HepG2 (cell line): ENCODE measurements at regions not wholly inside any gene's neighbourhood (a gene's known extent, or its start where the extent isn't known, plus 50 kb on each side); places are given as distances from the start of the nearest gene placed in this dataset.
A peak's percentile ranks its signal among the peaks of the same experiment; 100 is the strongest.
"Not testable (repeated sequence)": the region's sequence is repeated elsewhere in the genome, so short reads cannot be mapped to it uniquely, and the experiment has no call there.

Source experiments
- ATAC-seq: fragments of 200-7000 bp; cut with Tn5 transposase; 3 replicates; pipeline ENCODE4 v1.9.1; 2020; ENCODE audit warnings: mild to moderate bottlenecking, moderate library complexity
- BruUV-seq: library from RNA; stranded (reverse); fragments of 400-500 nt; replicated peaks from 2 replicates; lab custom pipeline; 2021; lab: Mats Ljungman, UMichigan
- CTCF ChIA-PET: fragments of 300-600 bp; formaldehyde crosslinking; extraction: SDS; loops from one replicate; lab custom pipeline; 2021; ENCODE audit warnings: low total read pairs, inconsistent platforms, low intra/inter-chr PET ratio; lab: Yijun Ruan, JAX
- POLR2A ChIA-PET: fragments of 350-600 bp; sonication (Branson Sonifier 250); formaldehyde crosslinking; loops from one replicate; lab custom pipeline; 2020; ENCODE audit warnings: antibody characterized with exemption, inconsistent platforms; lab: Yijun Ruan, JAX
- DNase-seq: peaks from one replicate; pipeline ENCODE4 v3.0.0-alpha.2; 2015; ENCODE audit warnings: low spot score
- FAIRE-seq: peaks from 3 replicates; lab custom pipeline; 2011; peaks lifted over from hg19 to GRCh38; lab: Jason Lieb, UNC
- H2AFZ ChIP-seq: one replicate; pipeline ENCODE4 v1.6.1; 2011; ENCODE audit warnings: low read length, inconsistent platforms
- H3K27ac ChIP-seq: fragments of 300-600 bp; 3 replicates; pipeline ENCODE4 v1.8.0; 2011; ENCODE audit warnings: mixed run types, mild to moderate bottlenecking, mixed read lengths, low read length, inconsistent platforms; ENCODE audit not compliant: insufficient read depth; ENCODE audit errors: extremely low read length
- H3K27me3 ChIP-seq, 2 experiments: fragments of 200-600 bp in 1 of 2; 2 replicates in 1 of 2; 3 replicates in 1 of 2; pipeline versions ENCODE4 v1.6.0 to v1.8.0; 2011; ENCODE audit warnings: low read length in 2 of 2, mild to moderate bottlenecking in 2 of 2, moderate library complexity in 2 of 2, inconsistent platforms in 1 of 2; ENCODE audit not compliant: insufficient read depth in 2 of 2, control insufficient read depth in 1 of 2
- H3K36me3 ChIP-seq, 2 experiments: fragments of 200-600 bp in 1 of 2; replicated peaks in 1 of 2; 2 replicates in 1 of 2; 3 replicates in 1 of 2; pipeline versions ENCODE4 v1.5.1 to v1.8.0; 2011; ENCODE audit warnings: low read length in 2 of 2, inconsistent platforms in 1 of 2; ENCODE audit not compliant: insufficient read depth in 2 of 2, control insufficient read depth in 1 of 2
- H3K4me1 ChIP-seq: 2 replicates; pipeline ENCODE4 v1.5.1; 2012; ENCODE audit warnings: low read length, inconsistent platforms; ENCODE audit not compliant: insufficient read depth
- H3K4me2 ChIP-seq: 2 replicates; pipeline ENCODE4 v1.6.0; 2011; ENCODE audit warnings: low read depth, low read length, inconsistent platforms
- H3K4me3 ChIP-seq, 3 experiments: fragments of 200-600 bp in 1 of 3; sonication (generic), shearing (Covaris generic) in 1 of 3; replicated peaks in 1 of 3; 2 replicates each; pipeline ENCODE4 v1.5.1; 2011 to 2016; ENCODE audit warnings: low read length in 3 of 3, inconsistent platforms in 2 of 3, low read depth in 2 of 3, mild to moderate bottlenecking in 2 of 3, control low read depth in 1 of 3, mixed read lengths in 1 of 3; ENCODE audit not compliant: insufficient read depth in 1 of 3
- H3K79me2 ChIP-seq: one replicate; pipeline ENCODE4 v1.6.1; 2011; ENCODE audit warnings: low read length, inconsistent platforms; ENCODE audit not compliant: insufficient read depth
- H3K9ac ChIP-seq: 2 replicates; pipeline ENCODE4 v1.6.0; 2011; ENCODE audit warnings: mild to moderate bottlenecking, low read depth, low read length, inconsistent platforms; ENCODE audit not compliant: insufficient read depth
- H3K9me3 ChIP-seq: 2 replicates; pipeline ENCODE4 v1.5.1; 2012; ENCODE audit warnings: mild to moderate bottlenecking, low read length
- H4K20me1 ChIP-seq: 2 replicates; pipeline ENCODE4 v1.6.0; 2011; ENCODE audit warnings: inconsistent platforms, mild to moderate bottlenecking, low read length, moderate library complexity; ENCODE audit not compliant: insufficient read depth
- FOSL2 ChIP-seq: sonication (generic); formaldehyde crosslinking; IDR thresholded peaks from 2 replicates; pipeline ENCODE4 v1.4.0; 2020; ENCODE audit warnings: missing genetic modification reagents
- FOXC1 ChIP-seq: sonication (generic); formaldehyde crosslinking; IDR thresholded peaks from 2 replicates; pipeline ENCODE4 v1.8.0; 2022; ENCODE audit warnings: mild to moderate bottlenecking, missing genetic modification reagents, borderline replicate concordance
- HHEX ChIP-seq: IDR thresholded peaks from 2 replicates; pipeline ENCODE4 v1.6.1; 2016; ENCODE audit warnings: control low read depth
- HMG20A ChIP-seq: IDR thresholded peaks from 2 replicates; pipeline ENCODE4 v1.6.1; 2016; ENCODE audit warnings: borderline replicate concordance
- JUNB ChIP-seq: sonication (generic); formaldehyde crosslinking; IDR thresholded peaks from 2 replicates; pipeline ENCODE4 v1.8.0; 2022; ENCODE audit warnings: missing genetic modification reagents, mild to moderate bottlenecking, borderline replicate concordance
- KAT8 ChIP-seq: IDR thresholded peaks from 2 replicates; pipeline ENCODE4 v1.6.1; 2016; ENCODE audit warnings: missing genetic modification reagents, missing compliant biosample characterization
- MBNL3 ChIP-seq: fragments of 250-450 bp; sonication (Bioruptor Pico); conservative IDR thresholded peaks from 2 replicates; pipeline ENCODE4 v1.8.0; 2022; ENCODE audit warnings: mild to moderate bottlenecking, inconsistent platforms
- REXO4 ChIP-seq: sonication (generic); formaldehyde crosslinking; IDR thresholded peaks from 2 replicates; pipeline ENCODE4 v1.8.0; 2022; ENCODE audit warnings: missing genetic modification reagents, mild to moderate bottlenecking, borderline replicate concordance
- SAP130 ChIP-seq: IDR thresholded peaks from 2 replicates; pipeline ENCODE4 v1.6.1; 2016; ENCODE audit warnings: low read depth
- SATB2 ChIP-seq: sonication (generic); formaldehyde crosslinking; IDR thresholded peaks from 2 replicates; pipeline ENCODE4 v1.5.0; 2020; ENCODE audit warnings: missing genetic modification reagents
- SKIL ChIP-seq: sonication (generic); formaldehyde crosslinking; IDR thresholded peaks from 2 replicates; pipeline ENCODE4 v1.8.0; 2022; ENCODE audit warnings: missing genetic modification reagents, mild to moderate bottlenecking, moderate library complexity, borderline replicate concordance
- ZBTB3 ChIP-seq: sonication (generic); formaldehyde crosslinking; IDR thresholded peaks from 2 replicates; pipeline ENCODE4 v1.4.0; 2020; ENCODE audit warnings: low read depth, mild to moderate bottlenecking, moderate library complexity, missing genetic modification reagents, borderline replicate concordance
- ZBTB7B ChIP-seq: sonication (generic); formaldehyde crosslinking; IDR thresholded peaks from 2 replicates; pipeline ENCODE4 v1.4.0; 2020; ENCODE audit warnings: missing genetic modification reagents
- ZC3H13 ChIP-seq: sonication (generic); formaldehyde crosslinking; IDR thresholded peaks from 2 replicates; pipeline ENCODE4 v1.8.1; 2023; ENCODE audit warnings: mild to moderate bottlenecking, missing genetic modification reagents, moderate library complexity
- ZNF598 ChIP-seq: sonication (generic); formaldehyde crosslinking; IDR thresholded peaks from 2 replicates; pipeline ENCODE4 v1.5.1; 2020; ENCODE audit warnings: mild to moderate bottlenecking, missing genetic modification reagents, borderline replicate concordance
- ZZZ3 ChIP-seq: sonication (generic); formaldehyde crosslinking; IDR thresholded peaks from 2 replicates; pipeline ENCODE4 v1.4.0; 2020; ENCODE audit warnings: missing genetic modification reagents, mild to moderate bottlenecking, borderline replicate concordance
- WGBS: methylation state at CpG from one replicate; pipeline ENCODE4 v1.1.6; 2017; ENCODE audit warnings: low lambda C conversion rate; 5-methylcytosine and 5-hydroxymethylcytosine counted together
- in situ Hi-C: cut with HindIII; loops from 2 replicates; pipeline ENCODE4 v1.10.0; 2017; ENCODE audit warnings: low pct_unique_long_range_greater_than_20kb; ENCODE audit not compliant: extremely low pct_ligation_motif_present
- intact Hi-C: fragments of 100-400 bp; cut with micrococcal nuclease; formaldehyde crosslinking; loops from one replicate; pipeline ENCODE4 v1.10.0; 2022; ENCODE audit not compliant: unreplicated experiment

- H3K27ac ChIP-seq, POLR2A ChIA-PET: not testable (repeated sequence)
Observed at GRCh38 chr1:200484438-200484946, 74.7 kb upstream of the ZNF281 start.

GRCh38 chr1:200483491-200484143 is 73.8 kb upstream of the ZNF281 start:
- no peak overlapping the region for H3K4me3 ChIP-seq
- no peaks in the 10 kb centered on the region for H3K9me3 ChIP-seq
- H3K79me2 ChIP-seq: no peaks in the 10 kb centered on the region
- no TSS peak for BruUV-seq
- DNase-seq: peak; percentile 77
- H3K4me1 ChIP-seq: peaks cover 31% of the 10 kb centered on the region
- H3K36me3 ChIP-seq: no peaks in the 10 kb centered on the region
- H3K27ac ChIP-seq: no peak overlapping the region
- ChIA-PET CTCF (no interaction called here), POLR2A (no interaction called here)
- in situ Hi-C loops: loop anchor here (5.0 to 10.0 kb wide), 2 partner anchors 69 to 201 kb away; partner anchors contain the start of gene ZNF281
- no peak for FAIRE-seq
- H3K27me3 ChIP-seq: no peaks in the 10 kb centered on the region
- H2AFZ ChIP-seq: no peak overlapping the region
- H3K4me2 ChIP-seq: peak overlapping the region; percentile 14; the same call in 1 of the 2 replicates
- intact Hi-C loops: loop anchor here (5.0 to 10.0 kb wide), 2 partner anchors 76 to 529 kb away; no protein-coding TSS in a partner anchor
- H4K20me1 ChIP-seq: no peaks in the 10 kb centered on the region
- 13% methylated on average over 5 of the region's 5 CpGs for WGBS
- peak; percentile 86 for ATAC-seq
- no peak overlapping the region for H3K9ac ChIP-seq
- TF ChIP-seq FOXC1 (no peak), ZBTB7B (CRISPR knock-in tag) (no peak), JUNB (no peak), ZBTB3 (no peak), SKIL (CRISPR knock-in tag) (no peak), SATB2 (CRISPR knock-in tag) (no peak), ZNF598 (no peak), ZZZ3 (no peak), SAP130 (CRISPR knock-in tag) (peak; percentile 34; the same call in 1 of the 2 replicates), KAT8 (CRISPR knock-in tag) (no peak), FOSL2 (CRISPR knock-in tag) (peak; percentile 92), REXO4 (CRISPR knock-in tag) (no peak), ZC3H13 (CRISPR knock-in tag) (no peak), MBNL3 (CRISPR knock-in tag) (no peak), HMG20A (CRISPR knock-in tag) (peak; percentile 25; the same call in 1 of the 2 replicates), HHEX (CRISPR knock-in tag) (no peak)

More at GRCh38 chr1:200484438-200484946, 74.7 kb upstream of the ZNF281 start:
- WGBS: 14% methylated on average over 7 of the region's 7 CpGs
- H3K36me3 ChIP-seq, H3K4me3 ChIP-seq, H3K27me3 ChIP-seq, H3K9me3 ChIP-seq, H3K4me2 ChIP-seq, ATAC-seq, H3K79me2 ChIP-seq, H4K20me1 ChIP-seq, BruUV-seq, DNase-seq, CTCF ChIA-PET, FAIRE-seq, H2AFZ ChIP-seq, H3K9ac ChIP-seq: not testable (repeated sequence)
- in situ Hi-C loops (loop anchor here (5.0 to 10.0 kb wide), 2 partner anchors 70 to 202 kb away; partner anchors contain the start of gene ZNF281), intact Hi-C loops (loop anchor here (5.0 to 10.0 kb wide), 2 partner anchors 77 to 530 kb away; no protein-coding TSS in a partner anchor)
- H3K4me1 ChIP-seq: peaks cover 24% of the 10 kb centered on the region
